NB4 (cell line): ENCODE measurements at regions not wholly inside any gene's neighbourhood (a gene's known extent, or its start where the extent isn't known, plus 50 kb on each side); places are given as distances from the start of the nearest gene placed in this dataset.

Experiments used
- DNase-seq: peaks from one replicate; pipeline ENCODE4 v3.0.0; 2010; ENCODE audit warnings: low read depth
- H3K4me3 ChIP-seq: one replicate; pipeline ENCODE4 v1.5.1; 2011; ENCODE audit warnings: mild to moderate bottlenecking, low read depth, low read length, moderate library complexity
- MYC ChIP-seq: IDR thresholded peaks from 2 replicates; pipeline ENCODE4 v1.6.1; 2011; ENCODE audit warnings: low read depth, low read length
- POLR2A ChIP-seq: IDR thresholded peaks from 2 replicates; pipeline ENCODE4 v1.6.1; 2011; ENCODE audit warnings: mild to moderate bottlenecking; ENCODE audit not compliant: insufficient read length; ENCODE audit errors: extremely low read depth
- TF ChIP-seq, protein P1 (sequence below): IDR thresholded peaks from one replicate; pipeline ENCODE4 v1.5.1; 2012; ENCODE audit warnings: low read depth, low read length
- TF ChIP-seq, protein P2 (sequence below): IDR thresholded peaks from 2 replicates; pipeline ENCODE4 v1.6.1; 2011; ENCODE audit warnings: low read depth, low read length

DNA sequence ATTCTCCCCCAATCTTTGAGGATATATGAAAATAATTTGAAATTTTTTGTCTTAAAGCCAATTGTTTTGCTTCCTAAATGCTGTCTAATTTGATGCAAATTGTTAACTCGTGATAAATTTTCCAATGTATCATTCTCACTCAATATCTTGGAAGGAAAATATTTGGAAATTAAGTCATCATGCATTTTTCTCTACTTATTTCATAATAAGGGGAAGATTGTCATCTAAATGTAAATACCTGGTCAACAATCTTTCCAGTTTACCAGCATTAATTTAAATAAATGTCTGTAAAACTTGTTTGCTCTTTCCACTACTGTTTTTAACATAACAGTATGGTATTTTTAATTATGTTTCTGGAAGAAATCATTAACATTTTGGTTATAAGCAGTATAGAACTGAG is 78.3 kb upstream of the KCTD3 start:
- no peak overlapping the region for H3K4me3 ChIP-seq
- DNase-seq = no peak
- TF ChIP-seq, protein P1, sequence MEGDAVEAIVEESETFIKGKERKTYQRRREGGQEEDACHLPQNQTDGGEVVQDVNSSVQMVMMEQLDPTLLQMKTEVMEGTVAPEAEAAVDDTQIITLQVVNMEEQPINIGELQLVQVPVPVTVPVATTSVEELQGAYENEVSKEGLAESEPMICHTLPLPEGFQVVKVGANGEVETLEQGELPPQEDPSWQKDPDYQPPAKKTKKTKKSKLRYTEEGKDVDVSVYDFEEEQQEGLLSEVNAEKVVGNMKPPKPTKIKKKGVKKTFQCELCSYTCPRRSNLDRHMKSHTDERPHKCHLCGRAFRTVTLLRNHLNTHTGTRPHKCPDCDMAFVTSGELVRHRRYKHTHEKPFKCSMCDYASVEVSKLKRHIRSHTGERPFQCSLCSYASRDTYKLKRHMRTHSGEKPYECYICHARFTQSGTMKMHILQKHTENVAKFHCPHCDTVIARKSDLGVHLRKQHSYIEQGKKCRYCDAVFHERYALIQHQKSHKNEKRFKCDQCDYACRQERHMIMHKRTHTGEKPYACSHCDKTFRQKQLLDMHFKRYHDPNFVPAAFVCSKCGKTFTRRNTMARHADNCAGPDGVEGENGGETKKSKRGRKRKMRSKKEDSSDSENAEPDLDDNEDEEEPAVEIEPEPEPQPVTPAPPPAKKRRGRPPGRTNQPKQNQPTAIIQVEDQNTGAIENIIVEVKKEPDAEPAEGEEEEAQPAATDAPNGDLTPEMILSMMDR = no peak
- TF ChIP-seq POLR2A (no peak), MYC (no peak)
- TF ChIP-seq, protein P2, sequence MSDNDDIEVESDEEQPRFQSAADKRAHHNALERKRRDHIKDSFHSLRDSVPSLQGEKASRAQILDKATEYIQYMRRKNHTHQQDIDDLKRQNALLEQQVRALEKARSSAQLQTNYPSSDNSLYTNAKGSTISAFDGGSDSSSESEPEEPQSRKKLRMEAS = no peak

DNA sequence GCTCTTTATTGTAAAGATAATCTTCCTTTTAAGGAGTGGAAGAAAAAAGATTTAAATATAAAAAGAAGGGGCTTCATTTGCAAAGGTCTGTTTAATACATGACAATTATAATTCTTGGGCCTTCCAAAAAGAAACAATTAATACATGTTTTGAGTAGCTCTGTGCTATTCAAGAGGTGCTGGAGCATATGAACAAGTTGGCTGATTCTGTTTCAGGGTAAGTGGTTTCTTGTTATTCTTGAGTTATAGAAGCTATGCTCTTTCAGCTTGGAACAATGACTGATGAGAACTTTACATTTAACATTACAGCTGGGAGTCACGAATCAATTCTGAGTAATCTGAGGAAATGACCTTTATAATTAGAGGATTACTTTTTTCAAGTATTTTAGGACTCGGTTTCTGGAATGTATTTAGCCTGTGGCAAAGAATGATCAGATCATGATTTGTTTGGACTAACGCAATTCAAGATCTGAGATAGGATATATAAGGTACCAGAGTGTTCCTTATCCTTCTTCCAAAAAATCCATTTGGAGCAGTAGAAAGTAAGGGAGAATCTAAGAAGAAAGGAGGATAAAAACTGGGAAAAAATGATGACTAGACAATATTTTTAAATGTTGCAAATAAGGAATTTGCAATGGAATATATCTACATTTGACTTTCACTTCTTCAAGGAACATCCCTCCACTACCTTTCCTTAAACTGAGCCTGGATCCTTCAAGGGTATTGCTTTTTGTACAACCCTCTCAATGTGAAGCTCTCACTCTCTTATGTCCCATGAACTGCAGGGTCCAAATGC is 77.1 kb upstream of the KCTD3 start:
- TF ChIP-seq, protein P2 = no peak
- no peak for DNase-seq
- H3K4me3 ChIP-seq = no peak overlapping the region

DNA sequence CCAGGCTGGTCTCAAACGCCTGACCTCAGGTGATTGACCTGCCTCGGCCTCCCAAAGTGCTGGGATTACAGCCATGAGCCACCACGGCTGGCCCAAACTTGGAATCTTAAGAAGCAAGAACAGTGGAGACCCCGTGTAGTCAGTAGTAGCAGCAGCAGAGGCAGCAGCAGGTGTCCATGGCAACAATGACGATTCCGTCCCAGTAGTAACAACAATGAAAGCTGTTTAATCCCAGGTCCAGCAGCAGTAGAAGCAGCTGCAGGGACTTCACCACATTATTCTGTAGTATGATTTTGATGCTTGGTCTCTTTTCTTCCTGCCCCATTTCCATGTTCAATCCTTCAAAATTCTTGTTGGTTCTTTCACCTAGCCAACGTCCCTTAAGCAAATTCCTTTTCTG is 69.6 kb upstream of the KCTD3 start:
- TF ChIP-seq, protein P2 = no peak
- TF ChIP-seq, protein P1 = no peak
- TF ChIP-seq POLR2A = no peak
- DNase-seq = no peak
- no peak overlapping the region for H3K4me3 ChIP-seq

DNA sequence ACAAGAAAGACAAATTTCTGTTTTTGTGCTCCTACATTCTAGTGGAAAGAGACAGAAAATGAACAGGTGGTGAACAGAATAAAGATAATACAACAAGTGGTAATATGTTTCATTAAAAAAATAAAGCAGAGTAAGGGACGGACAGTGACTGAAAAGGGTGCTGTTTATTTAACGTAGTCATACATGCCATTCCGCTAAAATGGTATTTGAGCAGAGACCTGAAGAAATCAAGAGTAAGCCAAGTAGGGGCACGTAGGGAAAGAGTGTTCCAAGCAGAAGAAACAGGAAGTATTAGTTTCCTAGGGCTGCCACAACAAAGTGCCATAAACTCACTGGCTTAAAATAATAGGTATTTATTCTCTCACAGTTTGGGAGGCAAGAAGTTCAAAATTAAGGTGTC is 65.6 kb upstream of the KCTD3 start:
- TF ChIP-seq, protein P1 = no peak
- no peak for DNase-seq
- H3K4me3 ChIP-seq = no peak overlapping the region

DNA sequence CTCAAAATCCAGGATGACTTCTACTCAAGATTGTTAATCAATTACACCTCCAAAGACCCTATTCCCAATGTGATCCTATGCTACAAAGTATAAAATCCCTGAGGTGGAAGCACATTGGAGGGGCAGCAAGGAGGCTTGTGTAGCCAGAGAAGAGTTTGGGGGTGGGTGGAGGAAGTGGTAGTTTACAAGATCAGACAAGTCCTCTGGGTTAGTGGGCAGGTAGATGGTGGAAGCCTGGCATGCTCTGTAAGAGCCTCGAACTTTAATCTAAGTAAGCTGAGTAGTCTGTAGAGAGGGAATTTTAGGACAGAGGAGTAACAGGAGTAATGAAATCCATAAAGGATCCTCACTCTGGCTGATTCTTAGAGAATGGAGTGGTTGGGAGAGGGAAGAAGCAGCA is 65.0 kb upstream of the KCTD3 start:
- TF ChIP-seq, protein P2 = no peak
- TF ChIP-seq, protein P1 = no peak
- no peak for TF ChIP-seq POLR2A
- no peak for TF ChIP-seq MYC
- no peak for DNase-seq
- H3K4me3 ChIP-seq = no peak overlapping the region

DNA sequence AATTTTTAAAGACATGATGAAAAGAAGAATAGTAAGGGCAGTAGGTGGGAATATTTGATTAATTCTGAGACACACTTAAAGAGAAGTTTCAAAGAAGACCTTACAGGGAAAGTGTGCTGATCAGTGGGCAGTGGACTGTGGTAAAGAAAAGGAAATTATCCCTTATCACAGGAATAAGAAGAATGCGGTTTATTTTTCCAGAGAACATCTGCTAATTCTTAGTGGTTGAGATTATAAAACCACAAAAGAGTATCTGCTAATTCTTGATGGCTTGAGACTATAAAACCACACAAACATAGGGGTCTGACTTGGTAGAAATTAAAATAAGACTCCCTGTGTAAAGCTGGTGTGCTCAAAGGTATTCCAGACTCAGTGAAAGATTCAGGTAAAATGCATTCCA is 60.0 kb upstream of the KCTD3 start:
- H3K4me3 ChIP-seq = no peak overlapping the region
- TF ChIP-seq POLR2A (no peak), MYC (no peak)
- TF ChIP-seq, protein P1 = no peak
- TF ChIP-seq, protein P2 = no peak
- no peak for DNase-seq
